Lower leg skin (tissue), 4 donors: ENCODE measurements at regions not wholly inside any gene's neighbourhood (a gene's known extent, or its start where the extent isn't known, plus 50 kb on each side); places are given as distances from the start of the nearest gene placed in this dataset.

Source experiments
- DNase-seq, 2 donors: peaks; one replicate each; pipeline ENCODE4 v3.0.0-alpha.2; 2019; ENCODE audit warnings: low spot score in 2 of 2
- H3K4me3 ChIP-seq: fragments of 200-600 bp; sonication (generic); 2 replicates; pipeline ENCODE4 v1.5.1; 2017; ENCODE audit warnings: mild to moderate bottlenecking, low read depth; ENCODE audit not compliant: poor library complexity, severe bottlenecking
- POLR2A ChIP-seq, 2 donors: fragments of 450-650 bp; IDR thresholded peaks; one replicate each; pipeline ENCODE4 v1.6.1; 2016 to 2017; ENCODE audit warnings: antibody characterized with exemption in 2 of 2, mild to moderate bottlenecking in 1 of 2, moderate library complexity in 1 of 2
- WGBS, 2 donors: methylation state at CpG; one replicate each; pipeline ENCODE4 v1.1.5; 2018; 5-methylcytosine and 5-hydroxymethylcytosine counted together
- intact Hi-C: fragments of 100-400 bp; cut with DNase I; formaldehyde crosslinking; loops from one replicate; pipeline ENCODE4 v1.15.0; 2023; ENCODE audit warnings: low total_unique reads
- TF ChIP-seq, protein P1 (sequence below), 3 donors: fragments of 450-650 bp; IDR thresholded peaks; one replicate each; pipeline ENCODE4 v1.5.1; 2016; ENCODE audit warnings: antibody characterized with exemption in 3 of 3, mild to moderate bottlenecking in 3 of 3, moderate library complexity in 2 of 3

DNA sequence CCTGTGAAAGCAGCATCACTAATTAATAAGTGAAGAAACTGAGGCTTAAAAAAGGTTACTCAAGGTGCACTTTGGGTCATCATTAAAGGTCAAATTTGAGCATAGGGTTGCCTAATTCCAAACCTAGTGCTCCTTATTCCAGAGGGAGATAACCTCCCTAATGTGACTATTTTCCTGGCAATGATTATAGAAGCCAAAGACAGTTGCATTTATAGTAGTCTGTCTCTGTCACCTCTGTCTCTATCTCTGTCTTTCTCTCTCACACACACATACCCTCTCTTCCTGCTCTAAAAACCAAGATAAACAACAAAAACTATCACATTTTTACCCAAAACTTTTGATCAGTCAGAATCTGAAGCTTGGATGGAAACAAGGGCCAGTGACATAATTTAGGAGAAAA, 172.0 kb upstream of the LMCD1 start:
- no peak for TF ChIP-seq POLR2A (IDR thresholded peaks at IDR 0.05)
- TF ChIP-seq, protein P1, sequence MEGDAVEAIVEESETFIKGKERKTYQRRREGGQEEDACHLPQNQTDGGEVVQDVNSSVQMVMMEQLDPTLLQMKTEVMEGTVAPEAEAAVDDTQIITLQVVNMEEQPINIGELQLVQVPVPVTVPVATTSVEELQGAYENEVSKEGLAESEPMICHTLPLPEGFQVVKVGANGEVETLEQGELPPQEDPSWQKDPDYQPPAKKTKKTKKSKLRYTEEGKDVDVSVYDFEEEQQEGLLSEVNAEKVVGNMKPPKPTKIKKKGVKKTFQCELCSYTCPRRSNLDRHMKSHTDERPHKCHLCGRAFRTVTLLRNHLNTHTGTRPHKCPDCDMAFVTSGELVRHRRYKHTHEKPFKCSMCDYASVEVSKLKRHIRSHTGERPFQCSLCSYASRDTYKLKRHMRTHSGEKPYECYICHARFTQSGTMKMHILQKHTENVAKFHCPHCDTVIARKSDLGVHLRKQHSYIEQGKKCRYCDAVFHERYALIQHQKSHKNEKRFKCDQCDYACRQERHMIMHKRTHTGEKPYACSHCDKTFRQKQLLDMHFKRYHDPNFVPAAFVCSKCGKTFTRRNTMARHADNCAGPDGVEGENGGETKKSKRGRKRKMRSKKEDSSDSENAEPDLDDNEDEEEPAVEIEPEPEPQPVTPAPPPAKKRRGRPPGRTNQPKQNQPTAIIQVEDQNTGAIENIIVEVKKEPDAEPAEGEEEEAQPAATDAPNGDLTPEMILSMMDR (IDR thresholded peaks at IDR 0.05), result no peak
- DNase-seq, result no peak
- no peak overlapping the region for H3K4me3 ChIP-seq
- intact Hi-C loops, result no loop called here

DNA sequence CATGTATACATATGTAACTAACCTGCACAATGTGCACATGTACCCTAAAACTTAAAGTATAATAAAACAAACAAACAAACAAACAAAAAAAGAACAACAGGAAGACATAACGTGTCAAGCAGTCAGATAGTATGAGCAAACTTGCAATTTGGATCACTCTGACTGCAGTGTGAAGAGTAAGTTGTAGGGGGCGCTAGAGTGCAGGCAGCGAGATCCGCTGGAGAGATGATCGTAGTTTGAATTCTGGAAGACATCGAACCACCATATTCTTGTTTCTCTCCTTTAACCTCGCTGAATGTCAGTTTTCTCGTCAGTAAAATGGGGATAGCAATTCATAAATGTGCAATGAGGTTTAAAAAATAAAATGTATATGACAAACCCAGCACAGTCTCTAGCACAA, 165.2 kb upstream of the LMCD1 start:
- H3K4me3 ChIP-seq, result no peak overlapping the region
- TF ChIP-seq POLR2A (IDR thresholded peaks at IDR 0.05), result no peak
- TF ChIP-seq, protein P1 (IDR thresholded peaks at IDR 0.05), result no peak
- WGBS, 2 donors, result 80 to 83% methylated on average over 8 of the region's 8 CpGs
- intact Hi-C loops, result no loop called here
- no peak for DNase-seq

DNA sequence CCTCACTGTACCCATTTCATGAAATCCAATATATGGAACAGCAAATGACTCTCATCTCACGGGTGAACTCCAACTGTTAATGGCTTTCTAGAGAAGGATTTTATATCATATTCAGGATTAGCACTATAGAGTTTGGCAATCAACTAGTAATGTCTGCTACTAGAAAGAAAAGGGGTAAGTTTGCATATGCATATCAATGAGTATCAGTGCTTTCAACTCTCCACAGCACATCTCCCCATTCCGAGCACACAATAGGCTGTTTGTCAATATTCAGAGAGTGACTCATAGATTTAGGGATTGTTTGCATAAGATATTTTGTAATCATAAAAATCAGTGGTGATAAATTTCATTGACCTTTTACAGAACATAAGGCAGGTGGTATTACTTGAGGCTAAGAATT, 163.2 kb upstream of the LMCD1 start:
- DNase-seq, result no peak
- H3K4me3 ChIP-seq, result no peak overlapping the region
- no peak for TF ChIP-seq POLR2A (IDR thresholded peaks at IDR 0.05)
- TF ChIP-seq, protein P1 (IDR thresholded peaks at IDR 0.05), result no peak
- WGBS, 2 donors, result 75 to 92% methylated on average over 2 of the region's 2 CpGs
- intact Hi-C loops, result no loop called here

DNA sequence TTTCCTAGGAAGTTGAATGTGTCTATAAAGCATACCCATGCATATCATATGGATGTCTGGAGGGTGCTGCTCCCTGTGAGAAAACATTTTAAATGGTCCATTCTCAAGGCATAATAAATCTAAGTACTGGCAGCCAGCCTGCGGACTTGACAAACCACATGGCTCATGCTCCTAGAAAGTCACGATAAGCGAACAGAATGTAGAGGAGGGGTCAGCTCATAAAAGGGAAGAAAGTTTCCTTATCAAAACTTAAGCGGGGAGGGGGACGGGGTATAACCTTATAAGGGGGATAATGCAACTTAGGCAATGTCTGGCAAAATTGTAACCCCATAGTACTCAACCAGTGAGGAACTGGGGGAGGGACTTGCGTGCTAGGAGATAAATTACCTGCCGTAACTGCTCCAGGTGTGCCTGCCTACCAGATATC, 159.8 kb upstream of the LMCD1 start:
- intact Hi-C loops, result no loop called here
- 25 to 32% methylated on average over 7 of the region's 7 CpGs for WGBS, 2 donors
- DNase-seq, result no peak
- TF ChIP-seq, protein P1 (IDR thresholded peaks at IDR 0.05), result no peak
- TF ChIP-seq POLR2A (IDR thresholded peaks at IDR 0.05), result no peak
- H3K4me3 ChIP-seq, result no peak overlapping the region

DNA sequence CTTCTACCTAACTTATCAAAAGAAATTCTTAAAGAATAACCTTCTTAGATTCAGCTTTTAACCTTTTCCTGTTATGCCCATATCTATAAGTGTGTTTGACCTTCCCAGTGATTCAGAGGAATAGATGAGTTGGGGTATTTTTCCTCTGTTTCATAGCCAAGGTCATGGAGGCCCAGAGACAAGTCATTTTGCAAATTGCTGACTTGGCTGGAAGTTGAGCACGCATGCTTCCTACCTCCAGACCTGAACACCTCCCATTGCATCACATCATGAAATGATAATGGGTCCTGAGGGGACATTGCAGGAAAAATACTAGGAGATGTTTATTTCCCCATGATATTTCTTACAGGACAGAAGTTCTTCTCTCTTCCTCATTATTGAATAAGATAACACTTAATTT, 158.6 kb upstream of the LMCD1 start:
- 79 to 90% methylated on average over 1 of the region's 1 CpG for WGBS, 2 donors
- no peak overlapping the region for H3K4me3 ChIP-seq
- TF ChIP-seq, protein P1 (IDR thresholded peaks at IDR 0.05), result no peak
- TF ChIP-seq POLR2A (IDR thresholded peaks at IDR 0.05), result no peak
- no peak for DNase-seq
- intact Hi-C loops, result no loop called here

DNA sequence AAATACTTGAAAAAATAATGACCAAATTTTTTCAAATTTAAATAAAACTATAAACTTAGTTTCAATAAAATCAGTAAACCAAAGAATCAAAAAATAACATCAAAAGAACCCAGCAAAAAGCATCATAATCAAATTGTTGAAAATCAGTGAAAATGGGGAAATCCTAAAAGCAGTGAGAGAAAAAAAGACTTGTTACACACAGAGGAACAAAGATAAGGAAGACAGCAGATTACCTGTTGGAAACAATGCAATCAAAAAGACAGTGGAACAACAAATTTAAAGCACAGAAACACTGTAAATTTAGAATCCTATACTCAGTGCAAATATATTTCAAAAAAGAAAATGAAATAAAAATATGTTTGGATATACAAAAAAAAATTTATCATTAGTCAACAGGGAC, 156.2 kb upstream of the LMCD1 start:
- no peak for DNase-seq
- intact Hi-C loops, result no loop called here
- TF ChIP-seq, protein P1 (IDR thresholded peaks at IDR 0.05), result no peak
- no peak for TF ChIP-seq POLR2A (IDR thresholded peaks at IDR 0.05)
- H3K4me3 ChIP-seq, result no peak overlapping the region
